Kidney capillary endothelial cell (primary cell): ENCODE measurements at regions not wholly inside any gene's neighbourhood (a gene's known extent, or its start where the extent isn't known, plus 50 kb on each side); places are given as distances from the start of the nearest gene placed in this dataset.

Experiments used
- DNase-seq: peaks from one replicate; pipeline ENCODE4 v3.0.0-alpha.2; 2018; ENCODE audit warnings: low spot score

GRCh38 chr16:82567175-82567574 lies 59.6 kb upstream of the CDH13 start:
- no peak for DNase-seq

DNA sequence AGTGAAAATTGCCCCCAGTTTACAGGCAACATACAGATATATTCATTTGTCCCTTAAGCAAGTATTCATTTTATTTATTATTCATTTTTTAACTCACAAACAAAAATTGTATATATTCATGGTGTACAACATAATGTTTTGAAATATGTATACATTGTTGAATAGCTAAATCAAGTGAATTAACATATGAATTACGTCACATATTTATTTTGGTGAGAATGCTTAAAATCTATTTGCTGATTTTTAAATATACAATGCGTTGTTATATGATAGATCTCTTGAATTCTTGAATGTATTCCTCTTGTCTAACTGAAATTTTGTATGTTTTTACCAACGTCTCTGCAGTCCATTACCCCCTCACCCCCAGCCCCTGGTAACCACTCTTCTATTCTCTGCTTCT lies 63.4 kb upstream of the CDH13 start:
- DNase-seq: no peak

DNA sequence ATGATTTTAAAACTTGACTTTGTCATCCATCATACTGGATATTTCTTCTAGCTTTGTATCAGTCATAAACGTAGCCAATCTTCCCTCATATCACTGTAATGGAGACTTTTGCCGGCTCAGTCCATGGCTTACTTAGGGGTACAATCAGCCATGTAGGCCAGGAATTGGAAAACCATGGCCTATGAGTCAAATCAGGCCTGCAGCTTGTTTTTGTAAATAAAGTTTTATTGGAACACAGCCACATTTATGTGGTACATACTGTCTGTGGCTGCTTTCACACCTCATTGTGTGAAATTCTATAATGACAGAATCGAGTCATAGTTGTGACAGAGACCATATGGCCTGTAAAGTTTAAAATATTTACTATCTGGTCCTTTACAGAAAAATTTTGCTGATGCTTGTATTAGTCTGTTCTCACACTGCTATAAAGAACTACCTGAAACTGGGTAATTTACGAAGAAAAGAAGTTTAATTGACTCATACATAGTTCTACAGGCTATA lies 64.5 kb upstream of the CDH13 start:
- DNase-seq: no peak

DNA sequence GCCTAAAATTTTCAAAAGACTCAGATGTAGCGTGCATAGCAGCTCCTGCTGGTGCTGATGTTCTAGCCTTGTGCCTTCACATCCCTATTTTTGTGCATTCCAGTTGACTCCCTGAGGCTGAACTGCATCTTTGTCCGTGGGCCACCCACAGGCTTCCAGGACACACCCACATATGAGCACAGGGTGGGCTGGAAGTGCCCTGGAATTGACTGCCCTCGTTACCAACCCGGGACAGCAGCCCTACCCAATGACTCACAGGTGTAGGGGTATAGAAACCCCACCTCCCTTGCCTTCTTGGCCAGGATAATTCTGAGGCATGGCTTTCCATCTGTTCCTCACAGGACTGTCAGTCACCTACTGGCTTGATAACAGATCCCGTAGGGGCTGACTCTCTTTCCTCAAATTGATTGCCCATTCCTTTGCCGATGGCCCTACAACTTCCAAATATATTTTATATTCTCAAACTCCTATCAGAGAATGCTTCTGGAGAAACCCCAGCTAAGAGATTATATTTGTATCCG lies 65.9 kb upstream of the CDH13 start:
- DNase-seq: no peak

DNA sequence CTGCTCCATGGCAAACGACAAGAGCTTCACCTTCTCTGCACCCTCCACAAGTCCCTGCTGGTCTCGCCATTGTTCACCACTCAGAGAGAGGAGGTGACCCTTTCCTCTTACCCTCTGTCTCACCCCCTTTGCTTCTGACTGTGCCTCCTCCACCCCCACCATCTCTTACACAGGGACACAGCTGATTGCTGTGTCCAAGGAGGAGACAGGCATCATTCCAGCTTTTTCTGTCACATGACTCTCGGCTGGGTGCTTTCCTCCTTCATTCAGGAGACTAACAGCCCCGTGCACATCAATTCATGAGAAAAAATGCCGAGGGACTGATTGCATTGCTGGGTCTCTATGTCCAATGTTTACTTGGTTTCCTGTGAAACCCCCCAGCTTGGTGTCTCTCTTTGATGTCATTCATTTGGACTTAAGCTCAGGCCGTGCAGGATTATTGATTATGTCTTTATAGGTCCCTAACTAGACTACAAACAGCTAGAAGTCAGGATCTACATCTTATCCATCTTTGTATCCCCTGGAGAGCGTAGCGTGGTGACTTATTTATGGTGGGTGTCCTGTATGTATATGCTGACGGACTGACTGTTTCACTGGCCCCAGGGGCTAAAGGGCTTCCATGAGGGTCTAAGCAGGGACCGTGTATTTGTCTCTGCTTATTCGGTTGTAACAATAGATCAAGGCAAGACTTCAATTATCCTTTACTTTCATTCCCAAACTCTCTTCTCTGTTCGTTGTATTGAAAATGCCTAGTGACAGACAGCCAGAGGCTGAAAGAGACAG lies 82.2 kb upstream of the CDH13 start:
- DNase-seq: no peak

DNA sequence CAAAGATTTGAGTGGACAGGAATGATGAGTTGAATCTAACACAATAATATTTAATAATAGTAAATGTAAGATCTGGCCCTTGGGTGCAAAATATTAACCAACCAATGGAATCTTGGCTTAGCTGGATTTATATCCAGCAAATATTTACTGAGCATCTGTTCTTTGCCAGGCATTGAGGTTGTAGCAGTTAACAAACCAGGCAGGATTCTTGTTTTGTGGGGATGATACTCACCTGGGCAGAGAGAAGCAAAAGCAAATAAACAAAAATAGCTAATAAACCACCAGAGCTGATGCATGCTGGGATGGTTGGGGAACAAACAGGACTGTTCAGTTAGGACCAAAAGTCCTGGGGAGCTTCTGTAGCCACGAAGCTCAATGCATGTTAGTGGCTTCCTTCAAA lies 84.1 kb upstream of the CDH13 start:
- no peak for DNase-seq

DNA sequence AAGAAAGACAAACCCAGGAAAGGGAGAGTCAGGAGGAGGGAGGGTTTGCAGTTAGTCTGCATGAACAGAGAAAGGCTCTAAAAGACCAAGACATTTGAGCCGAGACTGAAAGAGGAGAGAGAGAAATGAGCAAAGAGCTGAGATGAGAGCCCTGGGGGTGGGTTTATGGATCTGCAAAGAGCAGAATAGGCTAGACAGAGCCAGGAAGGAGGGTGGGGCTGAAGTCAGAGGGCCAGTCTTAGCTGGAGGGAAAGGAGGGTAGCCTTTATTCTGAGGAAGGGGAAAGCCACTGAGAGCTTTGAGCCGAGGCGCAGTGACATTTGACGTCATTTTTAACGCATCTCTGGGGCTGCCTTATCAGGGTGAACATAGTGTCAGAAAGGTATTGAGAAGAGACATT lies 85.7 kb upstream of the CDH13 start:
- DNase-seq: no peak

GRCh38 chr16:82535764-82536163 lies 91.0 kb upstream of the CDH13 start:
- no peak for DNase-seq

DNA sequence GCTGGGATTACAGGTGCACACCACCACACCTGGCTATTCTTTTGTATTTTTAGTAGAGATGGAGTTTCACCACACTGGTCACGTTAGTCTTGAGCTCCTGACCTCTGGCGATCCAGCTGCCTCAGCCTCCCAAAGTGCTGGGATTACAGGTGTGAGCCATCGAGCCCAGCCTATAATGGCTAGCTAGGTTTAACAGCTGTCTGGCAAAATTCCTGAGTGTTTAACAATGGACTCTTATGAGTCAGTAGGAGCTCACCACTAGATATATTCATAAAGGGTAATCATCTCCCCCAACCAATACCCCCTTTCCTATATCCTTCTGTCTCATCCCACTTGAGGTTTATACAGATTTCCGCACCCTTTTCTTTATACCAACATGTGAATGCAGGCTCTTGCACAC lies 91.5 kb upstream of the CDH13 start:
- DNase-seq: no peak

GRCh38 chr16:82533189-82533588 lies 93.6 kb upstream of the CDH13 start:
- no peak for DNase-seq

DNA sequence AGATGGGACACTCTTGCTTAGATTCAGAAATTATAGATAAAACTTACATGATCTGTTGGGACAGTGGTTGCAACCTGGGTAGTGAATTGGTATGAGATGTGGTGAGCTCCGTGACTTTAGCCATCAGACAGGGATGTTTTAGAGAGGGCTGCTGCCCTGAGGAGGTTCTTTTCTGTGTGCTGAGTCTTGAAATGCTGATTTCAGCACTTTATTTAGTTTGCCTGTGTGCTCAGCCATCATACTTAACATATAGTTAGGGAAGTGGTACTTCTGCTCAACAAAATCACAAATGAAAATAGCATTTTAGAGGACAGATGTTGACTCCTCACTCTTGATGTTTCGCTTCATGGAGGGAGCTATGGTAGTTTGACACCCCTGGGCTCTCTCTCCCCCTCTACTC lies 95.9 kb upstream of the CDH13 start:
- DNase-seq: no peak

DNA sequence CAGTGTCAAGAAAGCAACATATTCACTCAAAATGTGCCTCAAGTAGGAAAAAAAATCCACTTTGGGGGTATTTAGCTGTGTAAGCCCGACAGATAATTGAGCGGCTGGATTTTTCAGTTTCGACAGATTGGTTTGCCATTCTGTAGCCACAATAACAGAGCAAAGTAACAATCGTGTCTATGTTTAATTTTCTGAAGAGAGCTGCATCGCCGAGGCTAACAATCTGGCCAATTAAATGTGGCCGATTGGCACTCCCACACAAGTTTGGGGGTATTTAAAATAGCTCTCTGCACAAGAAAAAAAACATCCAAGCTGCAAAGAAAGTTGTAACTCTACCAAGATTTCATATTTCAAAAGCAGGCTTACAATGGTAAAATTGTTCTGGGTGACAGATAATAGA lies 99.7 kb upstream of the CDH13 start:
- DNase-seq: no peak

- DNase-seq: no peak
Measured at GRCh38 chr16:82524976-82525375, 101.8 kb upstream of the CDH13 start.

DNA sequence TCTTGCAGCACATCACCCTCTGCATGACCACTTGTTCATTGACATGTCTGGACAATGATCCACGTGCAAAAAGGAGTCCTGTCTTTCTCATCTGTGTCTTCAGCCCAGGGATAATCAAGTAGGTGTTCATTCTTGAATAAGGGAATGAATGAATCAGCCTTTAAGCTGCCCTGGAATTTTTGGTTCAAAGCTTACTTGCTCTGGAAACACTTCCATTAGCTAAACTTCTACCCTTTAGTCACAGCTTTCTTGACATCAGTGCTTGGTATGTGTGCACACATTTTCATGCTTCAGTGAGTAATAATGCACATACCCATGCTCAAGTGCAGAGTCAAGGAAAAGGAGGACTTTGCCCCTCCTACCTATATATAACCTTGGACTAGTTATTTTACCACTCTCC lies 103.0 kb upstream of the CDH13 start:
- DNase-seq: no peak

DNA sequence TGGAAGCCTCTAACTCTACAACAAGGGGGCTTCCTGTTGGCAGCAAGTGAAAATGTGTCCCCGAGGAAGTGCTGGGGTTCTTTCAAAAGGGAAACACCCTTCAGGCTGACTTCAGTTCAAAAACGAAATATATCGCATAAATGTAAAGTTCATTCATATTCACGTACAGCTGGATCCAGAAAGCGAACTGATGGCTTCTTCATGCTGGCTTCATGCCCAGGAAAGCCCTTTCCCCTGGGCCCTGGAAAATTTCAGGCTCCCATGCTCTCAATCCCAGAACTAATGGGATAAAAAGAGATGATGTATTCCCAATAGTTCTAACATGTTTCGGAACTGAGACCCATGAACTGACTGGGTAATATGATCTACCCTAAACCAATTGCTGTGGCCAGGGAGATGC lies 104.7 kb upstream of the CDH13 start:
- no peak for DNase-seq

DNA sequence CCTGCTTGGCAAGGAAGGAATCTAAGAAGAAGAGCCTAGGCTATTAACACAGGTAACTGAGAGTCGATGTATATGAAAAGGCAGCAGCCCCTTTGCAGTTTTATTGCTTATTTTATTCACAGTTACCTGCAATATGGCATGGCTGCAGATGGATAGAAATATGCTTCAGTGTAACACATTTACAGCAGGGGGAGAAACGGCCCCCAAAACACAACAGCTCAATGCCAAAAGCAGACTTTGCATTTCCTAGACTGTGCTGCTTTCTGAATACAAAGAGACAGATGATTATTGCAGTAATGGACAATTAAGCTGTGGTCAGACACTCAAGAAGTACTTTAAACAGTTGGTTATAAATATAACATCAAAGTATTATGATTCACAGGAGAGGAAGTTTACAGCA lies 108.0 kb upstream of the CDH13 start:
- DNase-seq: no peak

GRCh38 chr16:82514262-82514661 lies 112.5 kb upstream of the CDH13 start:
- DNase-seq: no peak

DNA sequence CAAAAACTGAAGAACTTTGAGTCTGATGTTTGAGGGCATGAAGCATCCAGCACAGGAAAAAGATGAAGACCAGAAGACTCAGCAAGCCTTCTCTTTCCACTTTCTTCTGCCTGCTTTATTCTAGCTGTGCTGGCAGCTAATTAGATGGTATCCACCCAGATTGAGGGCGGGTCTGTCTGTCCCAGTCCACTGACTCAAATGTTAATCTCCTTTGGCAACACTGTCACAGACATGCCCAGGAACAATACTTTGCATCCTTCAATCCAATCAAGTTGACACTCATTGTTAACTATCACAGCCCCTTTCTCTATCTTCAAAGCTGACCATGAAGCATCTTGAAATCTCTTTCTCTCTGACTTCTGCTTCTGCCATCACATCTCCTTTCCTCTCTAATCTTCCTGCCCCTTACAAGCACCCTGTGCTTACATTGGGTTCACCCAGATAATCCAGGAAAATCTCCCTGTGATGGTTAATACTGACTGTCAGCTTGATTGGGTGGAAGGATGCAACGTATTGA lies 115.9 kb upstream of the CDH13 start:
- DNase-seq: no peak

DNA sequence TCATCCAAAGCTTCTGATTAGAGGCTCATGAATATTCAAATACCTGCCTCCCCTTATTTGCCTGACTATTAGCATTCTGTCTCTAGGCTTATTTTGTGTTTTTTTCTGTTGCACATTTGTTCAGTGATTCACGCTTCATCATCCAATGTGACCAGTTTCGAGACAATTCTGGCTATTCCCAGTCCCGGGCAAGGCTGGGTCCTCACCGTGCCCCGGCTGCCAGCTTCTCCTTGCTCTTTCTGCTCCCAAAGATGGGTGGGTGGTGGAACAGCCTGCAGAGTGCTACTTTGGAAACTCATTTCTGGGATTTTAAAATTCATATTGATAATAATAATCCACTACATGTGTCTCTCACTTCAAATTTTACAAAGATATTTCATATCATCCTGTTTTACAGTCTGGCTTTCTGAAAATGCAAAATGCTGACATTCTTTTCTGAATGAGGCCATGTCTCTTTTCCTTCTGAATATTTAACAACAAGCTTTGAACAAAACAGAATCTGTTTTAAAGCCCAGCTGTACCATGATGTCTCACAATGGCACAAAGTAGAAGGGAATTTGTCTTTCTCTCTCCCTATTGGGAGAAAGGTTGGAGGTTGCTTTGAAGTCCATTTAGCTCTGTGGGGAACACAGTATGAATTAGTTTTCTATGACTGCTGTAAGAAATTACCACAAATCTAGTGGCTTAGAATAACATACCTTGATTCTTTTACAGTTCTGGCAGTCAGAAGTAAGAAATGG lies 116.9 kb upstream of the CDH13 start:
- no peak for DNase-seq

GRCh38 chr16:82506692-82507670 lies 119.8 kb upstream of the CDH13 start:
- no peak for DNase-seq

GRCh38 chr16:82504836-82505235 lies 121.9 kb upstream of the CDH13 start:
- no peak for DNase-seq

DNA sequence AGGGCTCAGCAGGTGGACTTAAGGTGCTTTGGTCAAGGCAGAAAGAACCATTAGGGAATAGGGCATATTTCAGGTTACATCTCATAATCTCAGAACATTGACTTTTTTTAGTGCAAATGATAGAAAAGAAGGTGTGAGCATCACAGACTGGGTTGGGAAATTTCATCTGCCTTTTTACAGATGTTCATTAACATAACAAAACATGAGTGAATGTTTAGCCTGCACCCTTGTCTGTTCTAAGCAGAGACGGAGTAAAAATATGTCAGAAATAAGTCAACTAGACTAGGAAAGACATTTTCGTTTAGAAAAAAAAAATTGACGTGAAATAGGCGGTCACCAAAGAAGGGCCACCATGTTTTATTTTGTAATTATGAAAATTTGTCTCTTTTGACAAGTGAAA lies 127.5 kb upstream of the CDH13 start:
- DNase-seq: no peak
